ENCODE measurements at regions not wholly inside any gene's neighbourhood (a gene's known extent, or its start where the extent isn't known, plus 50 kb on each side); places are given as distances from the start of the nearest gene placed in this dataset.
"Not testable (repeated sequence)": the region's sequence is repeated elsewhere in the genome, so short reads cannot be mapped to it uniquely, and the experiment has no call there.

- no peak for DNase-seq (ENCODE audit: low spot score in 2 of 2)
- WGBS, 2 donors, result 61 to 74% methylated on average over 1 of the region's 1 CpG
- intact Hi-C loops (cut with DNase I; ENCODE audit: low total_unique reads), result no loop called here
Observed at GRCh38 chr4:60989141-60989540, 211.0 kb upstream of the ADGRL3 start.

GRCh38 chr4:60992037-60992436 is 208.1 kb upstream of the ADGRL3 start:
- intact Hi-C loops (cut with DNase I; ENCODE audit: low total_unique reads), result loop anchor here (10.0 kb wide), 1 partner anchor 863 kb away; no protein-coding TSS in a partner anchor
- 50 to 62% methylated on average over 3 of the region's 3 CpGs for WGBS, 2 donors
- TF ChIP-seq CTCF (IDR thresholded peaks at IDR 0.05) (no peak), POLR2A (IDR thresholded peaks at IDR 0.05) (no peak)
- DNase-seq (ENCODE audit: low spot score in 2 of 2), result no peak
- H3K4me3 ChIP-seq (ENCODE audit: low read depth, poor library complexity, severe bottlenecking), result no peak overlapping the region

More at GRCh38 chr4:60989141-60989540, 211.0 kb upstream of the ADGRL3 start:
- H3K4me3 ChIP-seq (ENCODE audit: low read depth, poor library complexity, severe bottlenecking), result no peak overlapping the region
- TF ChIP-seq CTCF (IDR thresholded peaks at IDR 0.05) (no peak), POLR2A (IDR thresholded peaks at IDR 0.05) (no peak)

- no peak overlapping the region for H3K4me3 ChIP-seq (ENCODE audit: low read depth, poor library complexity, severe bottlenecking)
- intact Hi-C loops (cut with DNase I; ENCODE audit: low total_unique reads), result no loop called here
- TF ChIP-seq POLR2A (IDR thresholded peaks at IDR 0.05) (no peak), CTCF (IDR thresholded peaks at IDR 0.05) (no peak)
- no peak for DNase-seq (ENCODE audit: low spot score in 2 of 2)
Observed at GRCh38 chr4:61003301-61003700, 196.8 kb upstream of the ADGRL3 start.

GRCh38 chr4:61004651-61005170 is 195.4 kb upstream of the ADGRL3 start:
- TF ChIP-seq CTCF (IDR thresholded peaks at IDR 0.05) (no peak), POLR2A (IDR thresholded peaks at IDR 0.05) (no peak)
- H3K4me3 ChIP-seq (ENCODE audit: low read depth, poor library complexity, severe bottlenecking), result no peak overlapping the region
- WGBS, 2 donors, result 52 to 69% methylated on average over 1 of the region's 1 CpG
- intact Hi-C loops (cut with DNase I; ENCODE audit: low total_unique reads), result no loop called here
- DNase-seq (ENCODE audit: low spot score in 2 of 2), result no peak

- intact Hi-C loops (cut with DNase I; ENCODE audit: low total_unique reads), result no loop called here
- WGBS, 2 donors, result 91 to 94% methylated on average over 2 of the region's 2 CpGs
- no peak overlapping the region for H3K4me3 ChIP-seq (ENCODE audit: low read depth, poor library complexity, severe bottlenecking)
- no peak for TF ChIP-seq CTCF (IDR thresholded peaks at IDR 0.05)
- TF ChIP-seq POLR2A (IDR thresholded peaks at IDR 0.05), result no peak
- no peak for DNase-seq (ENCODE audit: low spot score in 2 of 2)
Observed at GRCh38 chr4:61011051-61011450, 189.1 kb upstream of the ADGRL3 start.

- H3K4me3 ChIP-seq (ENCODE audit: low read depth, poor library complexity, severe bottlenecking); DNase-seq (ENCODE audit: low spot score in 2 of 2); intact Hi-C loops (cut with DNase I; ENCODE audit: low total_unique reads): not testable (repeated sequence)
- WGBS, 2 donors, result 83 to 97% methylated on average over 5 of the region's 5 CpGs
Observed at GRCh38 chr4:61011936-61012335, 188.2 kb upstream of the ADGRL3 start.

Data from lower leg skin (tissue), 4 donors.